ENCODE measurements at regions not wholly inside any gene's neighbourhood (a gene's known extent, or its start where the extent isn't known, plus 50 kb on each side); places are given as distances from the start of the nearest gene placed in this dataset.

- TF ChIP-seq ZNF274 (IDR thresholded peaks at IDR 0.05; ENCODE audit: low read depth, low read length) (no peak), YY1 (IDR thresholded peaks at IDR 0.05; ENCODE audit: insufficient read depth, insufficient read length) (no peak)
These were observed 127.2 kb upstream of the FGGY start for GRCh38 chr1:59169703-59170102.
